Chondrocyte (in vitro differentiated cells): ENCODE measurements at regions not wholly inside any gene's neighbourhood (a gene's known extent, or its start where the extent isn't known, plus 50 kb on each side); places are given as distances from the start of the nearest gene placed in this dataset.

ENCODE experiments used
- DNase-seq: peaks from one replicate; pipeline ENCODE4 v3.0.0; 2021; ENCODE audit warnings: mixed read lengths, low spot score
- H3K27ac Mint-ChIP-seq: one replicate; pipeline ENCODE4 v1.8.0; 2021; ENCODE audit warnings: mild to moderate bottlenecking, moderate library complexity, mixed read lengths; ENCODE audit not compliant: unreplicated experiment
- H3K27me3 Mint-ChIP-seq: 2 replicates; pipeline ENCODE4 v1.8.0; 2021; ENCODE audit warnings: low read depth, mixed read lengths
- H3K36me3 Mint-ChIP-seq: 2 replicates; pipeline ENCODE4 v1.8.0; 2021; ENCODE audit warnings: low read depth, mixed read lengths
- H3K4me1 Mint-ChIP-seq: 2 replicates; pipeline ENCODE4 v1.8.0; 2021; ENCODE audit warnings: low read depth, mild to moderate bottlenecking, mixed read lengths
- H3K4me3 Mint-ChIP-seq: one replicate; pipeline ENCODE4 v1.8.0; 2021; ENCODE audit warnings: mild to moderate bottlenecking, moderate library complexity, mixed read lengths; ENCODE audit not compliant: unreplicated experiment
- H3K9me3 Mint-ChIP-seq: 2 replicates; pipeline ENCODE4 v1.8.0; 2021; ENCODE audit warnings: low read depth, mixed read lengths
- CTCF ChIP-seq: fragments of 200-600 bp; sonication (generic); IDR thresholded peaks from 2 replicates; pipeline ENCODE4 v1.5.0; 2021; ENCODE audit warnings: antibody characterized with exemption, mild to moderate bottlenecking, moderate library complexity

- no peak overlapping the region for H3K4me3 Mint-ChIP-seq
- H3K27me3 Mint-ChIP-seq, result no peaks in the 10 kb centered on the region
- H3K36me3 Mint-ChIP-seq, result no peaks in the 10 kb centered on the region
- DNase-seq, result no peak
- H3K9me3 Mint-ChIP-seq, result peaks cover 6% of the 10 kb centered on the region
- H3K27ac Mint-ChIP-seq, result no peak overlapping the region
- no peaks in the 10 kb centered on the region for H3K4me1 Mint-ChIP-seq
- TF ChIP-seq CTCF, result no peak
These were observed 50.0 kb upstream of the ATF7IP start for GRCh38 chr12:14315501-14315900.
